ENCODE measurements at regions not wholly inside any gene's neighbourhood (a gene's known extent, or its start where the extent isn't known, plus 50 kb on each side); places are given as distances from the start of the nearest gene placed in this dataset.
A peak's percentile ranks its signal among the peaks of the same experiment; 100 is the strongest.

- DNase-seq (ENCODE audit: low read depth in 2 of 3, low spot score in 2 of 3) = no peak
Observed at GRCh38 chrX:79300856-79301255, 66.3 kb downstream of the ITM2A start.

DNA sequence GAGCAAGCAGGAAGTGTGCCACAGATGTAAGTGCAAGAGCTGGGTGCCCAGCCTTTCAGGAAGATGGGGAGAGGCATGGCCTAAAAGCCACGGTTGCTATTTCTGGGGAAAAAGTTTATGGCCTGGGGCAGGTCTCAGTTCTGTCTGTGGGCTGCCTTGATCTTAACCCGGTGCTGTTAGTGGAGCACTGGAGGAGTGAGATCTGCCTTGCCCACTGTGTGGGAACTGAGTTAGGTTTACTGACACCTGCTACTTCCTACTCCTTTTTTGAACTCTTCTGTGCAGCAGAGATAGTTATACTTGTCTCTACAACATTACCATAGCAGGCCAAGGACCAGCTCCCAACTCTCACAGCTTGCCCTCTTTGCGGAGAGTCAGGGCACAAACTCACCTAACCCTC lies 76.5 kb downstream of the ITM2A start:
- no peak for DNase-seq (ENCODE audit: low read depth in 2 of 3, low spot score in 2 of 3)

- DNase-seq (ENCODE audit: low read depth in 2 of 3, low spot score in 2 of 3) = no peak
Observed at GRCh38 chrX:79288733-79289132, 78.4 kb downstream of the ITM2A start.

DNA sequence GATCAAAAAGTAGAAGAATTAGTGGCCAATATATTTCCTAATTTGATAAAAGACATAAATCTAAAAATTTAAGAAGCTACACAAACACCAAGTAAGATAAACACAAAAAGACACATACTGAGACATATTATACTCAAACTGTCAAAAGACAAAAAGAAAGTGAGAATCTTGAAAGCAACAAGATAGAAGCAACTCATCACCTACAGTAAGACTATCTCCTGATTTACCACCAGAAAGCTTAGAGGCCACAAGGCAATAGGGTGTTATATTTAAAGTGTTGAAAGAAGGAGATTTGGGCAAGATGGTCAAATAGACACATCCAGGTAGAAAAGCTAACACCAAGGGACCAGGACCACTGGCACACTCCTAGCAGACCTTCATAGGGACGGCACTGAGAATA lies 79.4 kb downstream of the ITM2A start:
- no peak for DNase-seq (ENCODE audit: low read depth in 2 of 3, low spot score in 2 of 3)

GRCh38 chrX:79281775-79282174 lies 85.4 kb downstream of the ITM2A start:
- no peak for DNase-seq (ENCODE audit: low read depth in 2 of 3, low spot score in 2 of 3)

GRCh38 chrX:79270401-79270800 lies 96.7 kb downstream of the ITM2A start:
- DNase-seq (ENCODE audit: low read depth in 2 of 3, low spot score in 2 of 3) = peak in 2 of 3 experiments; percentile 6 to 23

- no peak for DNase-seq (ENCODE audit: low read depth in 2 of 3, low spot score in 2 of 3)
Observed at GRCh38 chrX:79268788-79269187, 98.3 kb downstream of the ITM2A start.

- DNase-seq (ENCODE audit: low read depth in 2 of 3, low spot score in 2 of 3) = no peak
Observed at GRCh38 chrX:79266702-79267101, 100.4 kb downstream of the ITM2A start.

DNA sequence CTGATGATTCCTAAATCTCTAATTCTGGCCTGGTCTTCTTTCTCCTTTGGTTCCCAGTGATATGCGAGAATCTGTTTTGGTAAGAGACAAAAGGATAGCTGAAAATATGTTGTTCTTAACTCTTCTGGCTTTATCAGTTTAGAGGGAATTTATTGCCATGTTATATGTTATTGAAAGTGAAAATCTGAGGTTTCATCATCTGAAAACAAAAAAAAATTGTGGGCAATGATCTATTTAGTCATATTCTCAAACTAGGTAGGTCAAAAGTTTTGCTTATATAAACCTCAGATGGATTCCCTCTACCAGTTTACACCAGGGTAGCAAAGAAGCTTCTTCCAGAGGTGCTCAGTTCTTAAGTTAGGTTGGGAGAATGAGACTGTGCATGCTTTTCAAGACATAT lies 103.6 kb downstream of the ITM2A start:
- no peak for DNase-seq (ENCODE audit: low read depth in 2 of 3, low spot score in 2 of 3)

GRCh38 chrX:79259073-79259689 lies 108.0 kb downstream of the ITM2A start:
- peak in 2 of 3 experiments; percentile 3 to 13 for DNase-seq (ENCODE audit: low read depth in 2 of 3, low spot score in 2 of 3)

- DNase-seq (ENCODE audit: low read depth in 2 of 3, low spot score in 2 of 3) = no peak
Observed at GRCh38 chrX:79243691-79244090, 99.2 kb downstream of the GPR174 start.

- DNase-seq (ENCODE audit: low read depth in 2 of 3, low spot score in 2 of 3) = no peak
Observed at GRCh38 chrX:79235899-79236298, 91.4 kb downstream of the GPR174 start.

- DNase-seq (ENCODE audit: low read depth in 2 of 3, low spot score in 2 of 3) = no peak
Observed at GRCh38 chrX:79231662-79232061, 87.2 kb downstream of the GPR174 start.
